ENCODE measurements at regions not wholly inside any gene's neighbourhood (a gene's known extent, or its start where the extent isn't known, plus 50 kb on each side); places are given as distances from the start of the nearest gene placed in this dataset.

DNA sequence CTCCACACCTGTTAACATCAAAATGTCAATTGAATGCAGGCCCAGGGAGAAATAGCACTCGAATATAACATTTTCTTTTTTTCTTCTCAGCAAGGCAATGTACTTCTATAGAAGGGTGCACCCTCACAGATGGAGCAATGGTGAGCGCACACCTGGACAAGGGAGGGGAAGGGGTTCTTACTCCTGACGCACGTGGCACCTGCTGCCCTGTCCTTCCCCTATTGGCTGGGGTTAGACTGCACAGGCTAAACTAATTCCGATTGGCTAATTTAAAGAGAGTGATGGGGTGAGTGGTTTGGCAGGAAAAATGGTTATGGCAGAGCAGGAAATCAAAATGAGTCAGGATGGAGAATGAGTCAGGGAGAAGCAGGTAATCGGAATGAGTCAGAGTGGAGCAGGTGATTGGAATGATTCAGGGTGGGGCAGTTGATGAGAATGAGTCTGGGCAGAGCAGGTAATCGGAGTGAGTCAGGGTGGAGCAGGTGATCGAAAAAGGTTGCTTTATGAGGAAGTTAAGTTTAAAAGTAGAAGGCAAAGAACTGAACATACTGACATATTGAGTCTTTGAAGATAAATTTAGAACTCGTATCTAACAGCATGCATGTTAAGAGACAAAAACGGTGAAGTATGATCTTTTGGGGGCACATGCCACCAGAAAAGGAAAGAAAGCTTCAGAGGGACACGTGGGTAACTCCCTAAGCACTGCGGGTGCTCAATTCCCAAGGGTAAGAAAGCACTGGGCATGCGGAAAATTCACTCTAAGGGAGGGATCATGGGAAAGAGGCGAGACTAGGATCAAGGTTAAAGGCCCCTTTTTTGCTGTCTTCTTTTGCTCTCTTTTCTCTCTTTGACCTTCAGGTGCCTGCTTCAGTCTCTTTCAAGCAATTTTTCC is 72.9 kb upstream of the GALNT15 start:
- Histone ChIP-seq H3K27me3 (ENCODE audit: low read depth) (no peaks in the 10 kb centered on the region), H3K4me3 (no peak overlapping the region), H3K4me1 (no peaks in the 10 kb centered on the region), H3K36me3 (no peaks in the 10 kb centered on the region), H3K9me3 (no peaks in the 10 kb centered on the region), H3K27ac (no peak overlapping the region)
- TF ChIP-seq, protein P1, sequence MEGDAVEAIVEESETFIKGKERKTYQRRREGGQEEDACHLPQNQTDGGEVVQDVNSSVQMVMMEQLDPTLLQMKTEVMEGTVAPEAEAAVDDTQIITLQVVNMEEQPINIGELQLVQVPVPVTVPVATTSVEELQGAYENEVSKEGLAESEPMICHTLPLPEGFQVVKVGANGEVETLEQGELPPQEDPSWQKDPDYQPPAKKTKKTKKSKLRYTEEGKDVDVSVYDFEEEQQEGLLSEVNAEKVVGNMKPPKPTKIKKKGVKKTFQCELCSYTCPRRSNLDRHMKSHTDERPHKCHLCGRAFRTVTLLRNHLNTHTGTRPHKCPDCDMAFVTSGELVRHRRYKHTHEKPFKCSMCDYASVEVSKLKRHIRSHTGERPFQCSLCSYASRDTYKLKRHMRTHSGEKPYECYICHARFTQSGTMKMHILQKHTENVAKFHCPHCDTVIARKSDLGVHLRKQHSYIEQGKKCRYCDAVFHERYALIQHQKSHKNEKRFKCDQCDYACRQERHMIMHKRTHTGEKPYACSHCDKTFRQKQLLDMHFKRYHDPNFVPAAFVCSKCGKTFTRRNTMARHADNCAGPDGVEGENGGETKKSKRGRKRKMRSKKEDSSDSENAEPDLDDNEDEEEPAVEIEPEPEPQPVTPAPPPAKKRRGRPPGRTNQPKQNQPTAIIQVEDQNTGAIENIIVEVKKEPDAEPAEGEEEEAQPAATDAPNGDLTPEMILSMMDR (IDR thresholded peaks at IDR 0.05), result no peak
- no peak for DNase-seq
- intact Hi-C loops (cut with DNase I), result no loop called here
- peak in 1 of 2 donors; percentile 43 for ATAC-seq

DNA sequence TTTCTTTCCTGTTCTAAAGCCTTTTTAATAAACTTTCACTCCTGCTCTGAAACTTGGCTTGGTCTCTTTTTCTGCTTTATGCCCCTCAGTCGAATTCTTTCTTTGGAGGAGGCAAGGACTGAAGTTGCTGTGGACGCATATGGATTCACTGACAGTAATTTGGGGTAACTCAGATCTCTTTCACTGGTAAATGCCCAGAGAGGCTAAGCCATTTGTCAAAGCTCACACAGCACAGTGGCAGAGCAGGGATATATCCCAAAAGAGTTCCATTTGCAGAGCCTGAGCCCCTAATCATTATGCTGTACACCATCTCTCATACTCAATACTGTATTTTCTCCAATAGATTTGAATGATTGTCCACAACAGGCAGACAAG is 72.3 kb upstream of the GALNT15 start:
- DNase-seq (no peak), ATAC-seq (no peak)
- TF ChIP-seq, protein P1 (IDR thresholded peaks at IDR 0.05), result no peak
- Histone ChIP-seq H3K27ac (peak overlapping the region; percentile 6), H3K4me3 (no peak overlapping the region), H3K27me3 (ENCODE audit: low read depth) (no peaks in the 10 kb centered on the region), H3K36me3 (no peaks in the 10 kb centered on the region), H3K9me3 (no peaks in the 10 kb centered on the region), H3K4me1 (no peaks in the 10 kb centered on the region)
- intact Hi-C loops (cut with DNase I), result no loop called here

DNA sequence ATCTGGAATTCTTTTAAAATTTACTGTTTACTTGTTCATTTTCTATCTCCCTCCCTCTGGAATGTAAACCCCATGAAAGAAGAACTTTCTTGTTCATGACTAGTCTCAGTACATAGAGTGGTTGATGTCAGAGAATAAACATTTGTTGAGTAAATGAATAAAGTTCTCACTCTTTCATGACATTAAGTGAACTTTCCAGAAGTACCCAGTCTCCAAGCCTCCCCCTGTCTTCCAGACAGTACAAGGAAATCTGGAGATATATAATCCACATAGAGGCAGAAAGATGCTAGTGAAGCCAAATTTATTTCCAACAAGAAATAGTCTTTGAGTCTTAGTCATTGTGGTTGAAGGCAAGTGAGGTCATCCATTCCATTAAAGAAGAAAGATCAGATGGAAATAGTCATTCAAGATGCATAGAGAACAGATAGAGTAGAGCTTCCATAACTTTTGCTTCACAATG is 71.5 kb upstream of the GALNT15 start:
- Histone ChIP-seq H3K4me3 (no peak overlapping the region), H3K9me3 (no peaks in the 10 kb centered on the region), H3K27me3 (ENCODE audit: low read depth) (no peaks in the 10 kb centered on the region), H3K4me1 (no peaks in the 10 kb centered on the region), H3K36me3 (no peaks in the 10 kb centered on the region), H3K27ac (peak overlapping the region; percentile 19)
- DNase-seq (no peak), ATAC-seq (peak in 1 of 2 donors; percentile 35)
- intact Hi-C loops (cut with DNase I), result no loop called here
- TF ChIP-seq, protein P1 (IDR thresholded peaks at IDR 0.05), result no peak

DNA sequence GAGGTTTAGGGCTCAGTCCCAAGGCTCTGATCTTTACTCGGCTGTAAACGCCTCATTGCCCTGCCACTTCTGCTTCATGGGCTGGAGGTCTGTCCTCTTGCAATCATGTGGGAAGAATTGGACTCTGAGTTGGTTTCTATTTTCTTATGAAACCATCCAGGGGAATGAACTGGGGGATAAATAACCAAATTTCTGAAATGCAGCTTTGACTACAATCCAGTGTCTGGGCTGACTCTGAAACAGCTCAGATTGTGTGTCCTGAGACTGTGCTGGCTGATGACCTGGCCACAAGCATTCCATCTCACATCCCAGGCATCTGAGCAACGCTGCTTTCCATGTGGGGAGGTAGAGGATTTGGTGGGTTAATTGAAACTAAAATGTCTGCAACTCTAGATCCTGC is 71.0 kb upstream of the GALNT15 start:
- peak overlapping the region; percentile 19 for H3K27ac ChIP-seq
- no peaks in the 10 kb centered on the region for H3K36me3 ChIP-seq
- ATAC-seq (peak in 1 of 2 donors; percentile 47), DNase-seq (no peak)
- intact Hi-C loops (cut with DNase I), result no loop called here
- H3K9me3 ChIP-seq, result no peaks in the 10 kb centered on the region
- no peaks in the 10 kb centered on the region for H3K27me3 ChIP-seq (ENCODE audit: low read depth)
- H3K4me3 ChIP-seq, result no peak overlapping the region
- TF ChIP-seq, protein P1 (IDR thresholded peaks at IDR 0.05), result no peak
- no peaks in the 10 kb centered on the region for H3K4me1 ChIP-seq

DNA sequence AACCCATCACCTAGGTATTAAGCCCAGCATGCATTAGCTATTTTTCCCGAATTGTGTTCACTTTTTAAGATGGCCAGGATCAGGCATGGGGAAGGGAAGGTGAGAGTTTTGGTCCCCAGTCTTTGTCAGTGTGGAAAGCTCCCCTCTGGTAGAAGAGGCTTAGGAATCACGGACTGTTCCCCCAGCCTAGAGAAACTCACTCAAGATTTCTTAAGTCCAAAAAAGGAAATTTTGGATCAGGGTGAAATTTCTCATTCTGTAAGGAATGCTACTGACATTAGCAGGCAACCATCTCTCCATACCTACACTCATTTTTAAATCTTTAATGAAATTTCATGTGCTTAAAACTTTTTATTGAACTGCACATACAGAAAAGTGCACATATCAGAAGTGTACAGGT is 70.3 kb upstream of the GALNT15 start:
- no peaks in the 10 kb centered on the region for H3K36me3 ChIP-seq
- ATAC-seq, result no peak
- no peak overlapping the region for H3K27ac ChIP-seq
- H3K27me3 ChIP-seq (ENCODE audit: low read depth), result no peaks in the 10 kb centered on the region
- DNase-seq, result no peak
- H3K9me3 ChIP-seq, result no peaks in the 10 kb centered on the region
- no peaks in the 10 kb centered on the region for H3K4me1 ChIP-seq
- TF ChIP-seq, protein P1 (IDR thresholded peaks at IDR 0.05), result no peak
- intact Hi-C loops (cut with DNase I), result no loop called here
- H3K4me3 ChIP-seq, result no peak overlapping the region

Data from lower lobe of right lung (tissue), 2 donors.